WTC11 (cell line): ENCODE measurements at regions not wholly inside any gene's neighbourhood (a gene's known extent, or its start where the extent isn't known, plus 50 kb on each side); places are given as distances from the start of the nearest gene placed in this dataset.

Experiments used
- ATAC-seq: fragments of 200-7000 bp; cut with Tn5 transposase; 2 replicates; pipeline ENCODE4 v1.10.0; 2021; ENCODE audit warnings: mild to moderate bottlenecking, moderate library complexity
- CTCF ChIA-PET: fragments of 300-600 bp; sonication (Branson Sonifier 250); formaldehyde crosslinking; loops from one replicate; lab custom pipeline; 2021; ENCODE audit warnings: antibody characterized with exemption; lab: Charles Lee
- POLR2A ChIA-PET: fragments of 350-600 bp; sonication (Branson Sonifier 250); formaldehyde crosslinking; loops from one replicate; lab custom pipeline; 2021; ENCODE audit warnings: antibody characterized with exemption; lab: Charles Lee
- DNase-seq: peaks from one replicate; pipeline ENCODE4 v3.0.0; 2021; ENCODE audit warnings: low spot score
- H3K27ac Mint-ChIP-seq: 2 replicates; pipeline ENCODE4 v1.8.0; 2021; ENCODE audit warnings: mixed read lengths
- H3K27me3 Mint-ChIP-seq: 2 replicates; pipeline ENCODE4 v1.8.0; 2021; ENCODE audit warnings: low read depth, mild to moderate bottlenecking, moderate library complexity, mixed read lengths
- H3K36me3 Mint-ChIP-seq: 2 replicates; pipeline ENCODE4 v1.8.0; 2021; ENCODE audit warnings: mixed read lengths
- H3K4me1 Mint-ChIP-seq: 2 replicates; pipeline ENCODE4 v1.8.0; 2022; ENCODE audit warnings: mixed read lengths
- H3K4me3 Mint-ChIP-seq: 2 replicates; pipeline ENCODE4 v1.8.0; 2021; ENCODE audit warnings: mild to moderate bottlenecking, moderate library complexity, mixed read lengths
- H3K9me3 Mint-ChIP-seq: 2 replicates; pipeline ENCODE4 v1.8.0; 2021; ENCODE audit warnings: mixed read lengths
- CREB1 ChIP-seq: sonication (generic); formaldehyde crosslinking; IDR thresholded peaks from 2 replicates; pipeline ENCODE4 v1.8.0; 2023; ENCODE audit warnings: mild to moderate bottlenecking, missing genetic modification reagents
- CREM ChIP-seq: sonication (generic); formaldehyde crosslinking; IDR thresholded peaks from 2 replicates; pipeline ENCODE4 v1.8.1; 2022; ENCODE audit warnings: mild to moderate bottlenecking, missing genetic modification reagents, moderate library complexity
- E2F1 ChIP-seq: sonication (generic); formaldehyde crosslinking; IDR thresholded peaks from 2 replicates; pipeline ENCODE4 v1.8.0; 2022; ENCODE audit warnings: mild to moderate bottlenecking, missing genetic modification reagents
- ERG ChIP-seq: fragments of 250-450 bp; sonication (Bioruptor Pico); IDR thresholded peaks from 2 replicates; pipeline ENCODE4 v1.8.0; 2021; ENCODE audit warnings: mild to moderate bottlenecking
- FOXK1 ChIP-seq: sonication (generic); formaldehyde crosslinking; IDR thresholded peaks from 2 replicates; pipeline ENCODE4 v1.8.0; 2022; ENCODE audit warnings: mild to moderate bottlenecking, moderate library complexity, missing genetic modification reagents
- FOXP1 ChIP-seq: sonication (generic); formaldehyde crosslinking; IDR thresholded peaks from 2 replicates; pipeline ENCODE4 v1.8.0; 2022; ENCODE audit warnings: missing genetic modification reagents, mild to moderate bottlenecking, moderate library complexity, borderline replicate concordance
- GABPB1 ChIP-seq: sonication (generic); formaldehyde crosslinking; IDR thresholded peaks from 2 replicates; pipeline ENCODE4 v1.8.1; 2023; ENCODE audit warnings: mild to moderate bottlenecking, missing genetic modification reagents
- GTF2I ChIP-seq: fragments of 250-450 bp; sonication (Bioruptor Pico); conservative IDR thresholded peaks from 2 replicates; pipeline ENCODE4 v1.4.0; 2021; ENCODE audit warnings: mild to moderate bottlenecking
- HMGA2 ChIP-seq: fragments of 250-450 bp; sonication (Bioruptor Pico); IDR thresholded peaks from 2 replicates; pipeline ENCODE4 v1.4.0; 2021; ENCODE audit warnings: mild to moderate bottlenecking, moderate library complexity
- JUN ChIP-seq: sonication (generic); formaldehyde crosslinking; IDR thresholded peaks from 2 replicates; pipeline ENCODE4 v1.8.0; 2023; ENCODE audit warnings: mild to moderate bottlenecking, missing genetic modification reagents
- MLX ChIP-seq: sonication (generic); formaldehyde crosslinking; IDR thresholded peaks from 2 replicates; pipeline ENCODE4 v1.8.1; 2023; ENCODE audit warnings: mild to moderate bottlenecking, missing genetic modification reagents, moderate library complexity
- NFATC4 ChIP-seq: fragments of 250-450 bp; sonication (Bioruptor Pico); IDR thresholded peaks from 2 replicates; pipeline ENCODE4 v1.9.0; 2021; ENCODE audit warnings: mild to moderate bottlenecking
- NFYB ChIP-seq: sonication (generic); formaldehyde crosslinking; conservative IDR thresholded peaks from 2 replicates; pipeline ENCODE4 v1.8.0; 2022; ENCODE audit warnings: low read depth, missing genetic modification reagents
- OVOL2 ChIP-seq: fragments of 250-450 bp; sonication (Bioruptor Pico); IDR thresholded peaks from 2 replicates; pipeline ENCODE4 v1.9.0; 2021; ENCODE audit warnings: mild to moderate bottlenecking, borderline replicate concordance
- RELA ChIP-seq: sonication (generic); formaldehyde crosslinking; IDR thresholded peaks from 2 replicates; pipeline ENCODE4 v1.8.1; 2022; ENCODE audit warnings: missing genetic modification reagents, mild to moderate bottlenecking, borderline replicate concordance
- SMAD3 ChIP-seq: sonication (generic); formaldehyde crosslinking; IDR thresholded peaks from 2 replicates; pipeline ENCODE4 v1.8.0; 2022; ENCODE audit warnings: missing genetic modification reagents, mild to moderate bottlenecking, borderline replicate concordance
- SMAD4 ChIP-seq: sonication (generic); formaldehyde crosslinking; IDR thresholded peaks from 2 replicates; pipeline ENCODE4 v1.8.0; 2022; ENCODE audit warnings: mild to moderate bottlenecking, missing genetic modification reagents
- STAT6 ChIP-seq: sonication (generic); formaldehyde crosslinking; conservative IDR thresholded peaks from 2 replicates; pipeline ENCODE4 v1.8.1; 2023; ENCODE audit warnings: mild to moderate bottlenecking, low read depth, missing genetic modification reagents, moderate library complexity
- ZBTB21 ChIP-seq: sonication (generic); formaldehyde crosslinking; IDR thresholded peaks from 2 replicates; pipeline ENCODE4 v1.8.1; 2023; ENCODE audit warnings: mild to moderate bottlenecking, missing genetic modification reagents, borderline replicate concordance
- ZNF121 ChIP-seq: sonication (generic); formaldehyde crosslinking; IDR thresholded peaks from 2 replicates; pipeline ENCODE4 v1.8.0; 2023; ENCODE audit warnings: missing genetic modification reagents
- ZNF138 ChIP-seq: sonication (generic); formaldehyde crosslinking; conservative IDR thresholded peaks from 2 replicates; pipeline ENCODE4 v1.8.1; 2022; ENCODE audit warnings: mild to moderate bottlenecking, moderate library complexity, missing genetic modification reagents
- ZNF512 ChIP-seq: sonication (generic); formaldehyde crosslinking; IDR thresholded peaks from 2 replicates; pipeline ENCODE4 v1.8.1; 2022; ENCODE audit warnings: missing genetic modification reagents, borderline replicate concordance
- ZNF532 ChIP-seq: fragments of 250-450 bp; sonication (Bioruptor Pico); IDR thresholded peaks from 2 replicates; pipeline ENCODE4 v1.9.0; 2021; ENCODE audit warnings: mild to moderate bottlenecking, borderline replicate concordance

GRCh38 chr18:35862119-35862640 lies 110.3 kb upstream of the RMP24 start (continued):
- TF ChIP-seq MLX (CRISPR knock-in tag) (no peak), NFATC4 (CRISPR knock-in tag) (no peak)

- Mint-ChIP-seq H3K4me3 (no peak overlapping the region), H3K4me1 (peaks cover 23% of the 10 kb centered on the region), H3K27ac (no peak overlapping the region), H3K36me3 (peaks cover 4% of the 10 kb centered on the region), H3K9me3 (peaks cover 8% of the 10 kb centered on the region; the same call in 1 of the 2 replicates), H3K27me3 (no peaks in the 10 kb centered on the region)
- POLR2A ChIA-PET: no interaction called here
- TF ChIP-seq CREB1 (CRISPR knock-in tag): no peak
- no peak for TF ChIP-seq ERG (CRISPR knock-in tag)
- TF ChIP-seq RELA (CRISPR knock-in tag): no peak
- TF ChIP-seq NFYB (CRISPR knock-in tag): no peak
- TF ChIP-seq ZNF138 (CRISPR knock-in tag): no peak
- CTCF ChIA-PET: no interaction called here
- ATAC-seq (no peak), DNase-seq (no peak)
Observed at GRCh38 chr18:35864916-35865315, 107.6 kb upstream of the RMP24 start.

GRCh38 chr18:35868915-35869314 lies 103.6 kb upstream of the RMP24 start:
- Mint-ChIP-seq H3K27me3 (no peaks in the 10 kb centered on the region), H3K36me3 (peaks cover 4% of the 10 kb centered on the region), H3K9me3 (peaks cover 3% of the 10 kb centered on the region; the same call in 1 of the 2 replicates), H3K27ac (no peak overlapping the region), H3K4me3 (no peak overlapping the region), H3K4me1 (peaks cover 3% of the 10 kb centered on the region; the same call in 1 of the 2 replicates)
- no peak for DNase-seq
- POLR2A ChIA-PET: no interaction called here
- no peak for ATAC-seq
- CTCF ChIA-PET: no interaction called here
- no peak for TF ChIP-seq GABPB1 (CRISPR knock-in tag)
- no peak for TF ChIP-seq SMAD3 (CRISPR knock-in tag)
- TF ChIP-seq ZNF512 (CRISPR knock-in tag): no peak
- TF ChIP-seq FOXP1 (CRISPR knock-in tag): no peak
- TF ChIP-seq ZNF121 (CRISPR knock-in tag): no peak
- no peak for TF ChIP-seq FOXK1 (CRISPR knock-in tag)
- TF ChIP-seq GTF2I (CRISPR knock-in tag): no peak
- TF ChIP-seq HMGA2 (CRISPR knock-in tag): no peak
- no peak for TF ChIP-seq E2F1 (CRISPR knock-in tag)
- TF ChIP-seq ZBTB21: no peak
- no peak for TF ChIP-seq STAT6
- TF ChIP-seq JUN (CRISPR knock-in tag): no peak
- TF ChIP-seq ZNF532: no peak
- no peak for TF ChIP-seq SMAD4
- no peak for TF ChIP-seq CREM (CRISPR knock-in tag)
- no peak for TF ChIP-seq RELA (CRISPR knock-in tag)
- TF ChIP-seq OVOL2: no peak
